NCI-H1048 (cell line): ENCODE measurements at regions not wholly inside any gene's neighbourhood (a gene's known extent, or its start where the extent isn't known, plus 50 kb on each side); places are given as distances from the start of the nearest gene placed in this dataset.

ENCODE experiments used
- DNase-seq: peaks from one replicate; lab custom pipeline; 2025; lab: John Stamatoyannopoulos, UW

DNA sequence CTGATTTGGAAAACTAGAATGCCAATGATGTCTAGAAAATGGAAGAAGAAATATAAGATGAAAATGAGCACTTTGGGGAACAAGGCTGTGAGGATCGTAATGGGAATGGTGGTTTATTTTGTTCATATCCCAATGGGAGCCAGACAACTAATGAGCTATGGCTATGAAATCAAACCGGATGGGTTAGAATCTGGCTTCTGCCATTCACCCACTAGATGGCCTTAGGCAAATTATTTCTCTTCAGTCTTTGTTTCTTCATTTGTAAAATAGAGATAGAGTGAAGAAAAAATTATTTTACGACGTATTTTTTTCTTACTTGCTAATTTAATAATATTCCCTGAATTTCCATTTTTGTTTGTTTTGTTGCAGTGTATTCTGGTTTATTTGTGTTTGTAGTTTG, 572.1 kb upstream of the IGFBP3 start:
- DNase-seq: no peak

DNA sequence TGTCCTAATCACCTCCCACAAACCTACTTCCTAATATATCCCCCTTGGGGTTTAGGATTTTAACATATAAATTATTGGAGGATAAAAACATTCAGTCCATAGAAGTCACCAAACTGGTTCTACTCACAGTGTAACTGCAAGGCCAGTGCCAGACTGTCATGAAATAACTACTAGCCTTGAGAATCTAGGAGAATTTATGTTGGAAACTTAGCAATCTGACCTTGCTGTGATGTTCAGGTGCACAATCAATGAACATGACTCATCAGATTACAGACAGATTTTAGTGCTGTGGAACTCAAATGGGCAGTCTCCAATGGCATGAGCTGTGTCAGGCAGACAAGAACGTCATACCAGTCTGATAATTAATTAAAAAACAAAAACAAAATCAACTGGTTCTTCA, 571.4 kb upstream of the IGFBP3 start:
- DNase-seq: no peak

DNA sequence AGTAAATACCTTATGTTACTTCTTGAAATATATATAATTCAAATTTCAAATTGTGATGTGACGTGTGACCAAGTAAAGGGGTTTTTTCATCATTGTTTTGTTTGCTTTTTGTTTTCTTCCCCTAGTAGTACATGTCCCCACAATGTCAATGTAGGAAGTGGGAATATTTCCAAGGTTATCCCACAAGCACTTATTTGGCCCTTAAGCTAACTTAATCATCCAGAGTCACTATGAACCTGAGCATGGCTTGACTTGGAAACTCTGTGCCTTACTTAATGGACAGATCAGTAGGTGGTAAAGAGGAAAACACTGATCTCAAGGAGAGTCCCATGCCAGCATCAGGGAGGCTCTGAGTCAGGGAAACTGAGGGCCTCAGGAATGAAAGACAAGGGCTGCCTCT, 569.3 kb upstream of the IGFBP3 start:
- DNase-seq: no peak

DNA sequence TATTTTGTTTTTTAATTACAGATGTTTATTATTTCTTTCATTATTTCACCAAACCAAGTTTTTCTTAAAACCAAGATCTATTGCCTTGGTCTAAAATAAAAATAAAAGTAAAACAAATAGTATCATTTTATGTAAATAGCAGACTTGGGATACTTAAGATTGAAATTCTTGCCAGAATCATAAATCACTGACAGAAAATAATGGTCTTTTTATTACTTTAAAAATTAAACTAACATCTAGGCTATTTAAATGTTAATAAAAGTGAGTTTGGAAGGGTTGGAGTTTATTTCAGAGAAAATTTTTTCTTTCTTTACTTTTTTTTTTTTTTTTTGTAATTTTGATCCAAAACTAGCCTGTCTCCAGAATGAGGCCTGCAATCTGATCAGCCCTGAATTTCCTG, 568.0 kb upstream of the IGFBP3 start:
- DNase-seq: no peak

DNA sequence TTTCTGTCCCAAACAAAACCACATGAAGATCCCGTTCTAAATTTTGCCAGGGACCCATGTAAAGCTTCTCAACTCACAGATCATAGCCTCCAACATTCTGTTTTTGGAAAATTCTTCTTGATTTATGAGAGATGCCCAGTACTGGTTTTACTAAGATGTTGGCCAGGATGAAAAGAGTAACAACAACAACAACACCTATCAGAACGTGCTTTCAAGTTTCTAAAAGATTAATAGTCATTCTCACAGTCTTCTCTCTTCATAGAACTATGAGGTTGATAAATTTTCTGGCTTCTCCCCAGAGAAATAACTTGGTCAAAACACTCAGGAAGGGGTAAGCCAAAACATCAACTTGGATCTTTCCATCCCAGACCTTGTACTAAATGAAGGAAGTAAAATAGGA, 567.5 kb upstream of the IGFBP3 start:
- DNase-seq: no peak

DNA sequence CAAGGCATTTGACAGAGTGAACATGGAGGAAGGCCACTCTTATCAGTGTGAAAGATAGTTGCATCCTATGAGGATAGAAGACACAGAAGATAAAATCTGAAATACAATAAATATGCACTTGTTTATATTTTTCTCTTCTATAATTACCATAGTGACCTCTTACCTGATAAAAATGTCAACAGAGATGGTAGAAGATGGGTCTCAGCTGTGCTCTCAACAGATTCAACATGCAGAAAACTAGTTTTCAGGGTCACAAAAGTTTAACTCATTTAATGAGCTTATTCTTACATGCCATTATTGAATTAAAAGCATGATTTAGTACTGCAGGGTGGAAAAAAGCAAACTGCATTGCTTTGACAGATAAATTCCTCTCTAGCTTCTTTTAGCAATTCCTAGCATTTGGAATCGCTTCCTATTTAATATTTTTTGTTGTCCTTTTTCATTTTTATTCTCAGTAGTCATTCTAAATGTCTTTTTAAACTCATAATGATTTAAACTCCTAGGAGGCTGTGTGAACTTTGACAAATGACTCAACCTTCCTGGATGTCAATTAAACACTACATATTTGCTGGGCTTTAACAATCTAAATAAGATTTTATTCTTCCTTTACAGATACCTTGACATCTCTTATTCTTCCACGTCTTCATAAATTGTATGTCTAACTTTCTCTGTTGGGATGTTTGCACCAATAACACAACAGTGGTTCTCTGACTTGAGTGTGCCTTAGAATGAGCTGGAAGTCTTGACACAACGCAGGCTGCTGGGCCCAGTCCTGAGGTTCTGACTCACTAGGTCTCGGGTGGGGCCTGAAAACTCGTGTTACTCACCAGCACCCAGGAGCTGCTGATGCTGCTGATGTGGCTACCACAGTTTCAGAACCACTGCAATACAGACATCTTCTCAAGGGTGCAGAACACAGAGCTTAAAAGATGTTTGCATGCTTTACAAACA, 565.5 kb upstream of the IGFBP3 start:
- DNase-seq: no peak

DNA sequence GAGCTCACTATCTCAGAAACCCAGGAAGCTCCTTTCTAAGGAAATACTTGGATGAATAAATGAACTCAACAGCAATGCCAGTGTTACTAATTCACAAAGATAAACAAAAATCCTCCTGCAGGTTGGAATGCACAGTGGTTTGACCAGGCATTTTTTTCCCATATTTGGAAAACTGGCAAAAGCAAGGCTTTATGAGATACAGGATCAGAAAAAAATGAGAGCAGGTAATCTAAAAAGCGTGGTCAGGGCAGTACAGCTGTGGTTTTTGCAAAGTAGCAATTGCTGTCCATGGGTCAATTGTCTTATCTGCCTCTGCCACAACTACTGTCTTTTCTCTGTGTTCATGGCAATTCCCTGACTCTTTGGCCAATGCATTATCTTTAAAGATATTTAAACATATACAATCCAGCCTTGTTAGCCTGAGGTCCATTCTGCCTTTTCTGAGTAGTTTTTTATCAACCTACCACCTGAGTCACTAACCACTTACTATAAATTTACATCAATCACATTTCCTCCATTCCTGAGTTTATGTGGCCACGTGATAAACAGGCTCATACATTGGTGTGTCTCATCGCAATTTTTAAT, 564.5 kb upstream of the IGFBP3 start:
- no peak for DNase-seq

DNA sequence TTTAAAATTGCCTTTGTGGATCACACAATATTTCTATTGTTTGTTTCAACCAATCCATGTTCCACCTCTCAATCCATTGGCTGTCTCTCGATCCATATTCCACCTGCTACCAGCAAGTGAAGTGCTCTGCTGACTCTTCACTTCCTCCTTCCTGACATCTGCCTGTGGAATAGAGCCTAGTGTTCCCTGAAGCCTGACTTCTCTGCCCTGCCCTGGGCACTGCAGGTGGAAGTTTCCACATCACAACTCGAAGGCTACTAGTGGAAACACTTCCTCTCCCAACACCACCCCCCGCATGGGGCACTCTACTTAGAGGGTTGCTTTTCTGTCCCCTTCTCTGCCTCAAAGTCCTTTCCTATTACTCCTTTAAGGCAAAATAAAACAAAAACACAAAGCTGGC, 563.8 kb upstream of the IGFBP3 start:
- DNase-seq: no peak

DNA sequence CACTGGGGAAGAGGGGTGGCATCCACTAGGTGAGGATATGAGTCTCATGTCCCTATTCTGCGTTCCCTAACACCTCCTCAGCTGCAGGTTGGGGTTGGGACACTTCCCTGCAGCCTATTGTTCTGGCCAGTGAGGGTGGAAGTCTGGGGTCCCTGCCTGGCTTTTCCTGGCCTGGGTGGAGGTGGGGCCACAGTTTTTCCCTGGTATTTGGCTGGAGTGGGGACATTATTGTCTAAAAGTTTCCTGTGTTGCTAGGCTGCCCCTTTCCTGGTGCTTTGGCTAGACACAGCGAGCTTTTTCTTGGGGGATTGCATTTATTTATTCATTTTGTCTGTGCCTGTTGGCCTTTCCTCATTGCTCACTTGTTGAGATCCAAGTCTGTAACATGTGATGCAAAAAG, 559.5 kb upstream of the IGFBP3 start:
- DNase-seq: no peak

DNA sequence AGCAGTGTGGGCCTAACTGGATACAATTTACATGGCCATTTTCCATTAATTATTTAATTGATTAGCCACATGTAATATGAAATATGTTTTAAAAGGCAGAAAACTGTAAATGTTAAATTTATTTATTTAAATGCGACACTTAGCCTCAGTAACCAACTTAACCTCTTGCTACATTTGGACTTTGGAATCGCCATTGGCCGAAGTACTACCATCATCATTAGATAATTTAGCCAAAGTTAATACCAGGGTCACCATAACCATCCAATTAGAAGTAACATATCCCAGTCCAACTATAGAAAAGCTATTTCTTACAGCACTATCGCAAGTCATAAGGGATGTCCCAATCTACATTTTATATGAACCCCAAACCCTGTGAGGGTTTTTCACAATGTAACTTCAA, 558.6 kb upstream of the IGFBP3 start:
- no peak for DNase-seq

DNA sequence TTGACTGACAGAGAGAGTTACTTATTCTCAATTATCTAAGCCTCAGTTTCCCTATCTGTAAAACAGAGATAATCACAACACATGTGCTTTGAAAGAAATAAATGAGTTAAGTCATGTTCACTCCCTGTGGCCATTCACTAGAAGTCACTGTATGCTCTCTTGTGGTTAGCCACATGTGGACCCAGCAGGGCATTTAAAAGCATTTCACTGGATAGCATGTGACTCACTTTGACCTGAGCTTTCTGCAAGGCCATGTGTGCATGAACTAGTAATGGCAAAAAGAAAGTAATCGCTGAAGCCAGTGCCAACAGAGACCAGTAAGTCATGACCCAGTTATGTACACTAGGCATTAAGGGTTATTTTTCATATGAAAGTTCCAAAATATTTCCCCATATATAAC, 557.0 kb upstream of the IGFBP3 start:
- DNase-seq: no peak

DNA sequence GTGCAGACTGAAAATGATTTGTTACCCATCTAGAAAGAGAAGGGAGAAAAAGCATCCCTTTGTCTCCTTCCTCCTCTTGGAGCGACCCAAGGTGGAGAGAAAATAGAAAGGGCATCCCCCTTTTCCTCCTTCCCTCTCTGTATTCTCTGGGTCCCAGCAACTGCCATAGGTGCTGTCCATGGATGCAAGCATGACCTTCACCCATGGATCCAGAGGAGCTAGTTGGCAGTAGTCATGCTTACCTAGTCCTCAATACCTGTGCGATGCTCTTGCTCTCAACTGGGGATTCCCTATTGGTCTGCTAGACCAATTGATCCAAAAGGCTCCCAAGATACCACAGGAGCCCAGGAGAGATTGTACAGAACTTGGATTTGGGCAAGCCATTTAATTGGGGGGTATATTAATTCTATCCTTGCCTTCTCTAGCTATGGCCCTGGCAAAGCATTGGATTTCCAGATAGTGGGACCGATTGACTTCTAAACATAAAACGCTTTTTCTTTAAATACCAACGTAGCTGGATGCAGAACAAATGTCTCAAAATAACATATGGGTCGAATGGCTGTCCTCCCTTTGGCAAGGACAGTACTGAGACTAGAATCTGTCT, 547.8 kb upstream of the IGFBP3 start:
- DNase-seq: no peak

DNA sequence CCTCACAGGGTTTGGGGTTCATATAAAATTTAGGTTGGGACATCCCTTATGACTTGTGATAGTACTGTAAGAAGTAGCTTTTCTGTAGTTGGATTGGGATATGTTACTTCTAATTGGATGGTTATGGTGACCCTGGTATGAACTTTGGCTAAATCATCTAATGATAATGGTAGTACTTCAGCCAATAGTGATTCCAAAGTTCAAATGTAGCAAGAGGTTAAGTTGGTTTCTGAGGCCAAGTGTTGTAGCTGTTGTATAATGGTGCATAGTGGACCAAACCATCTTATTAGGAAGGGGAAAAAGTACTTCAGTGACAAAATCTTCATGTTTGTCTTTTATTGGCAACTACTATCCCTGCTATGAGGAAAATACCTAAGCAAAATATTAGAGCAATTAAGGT, 542.1 kb upstream of the IGFBP3 start:
- no peak for DNase-seq

DNA sequence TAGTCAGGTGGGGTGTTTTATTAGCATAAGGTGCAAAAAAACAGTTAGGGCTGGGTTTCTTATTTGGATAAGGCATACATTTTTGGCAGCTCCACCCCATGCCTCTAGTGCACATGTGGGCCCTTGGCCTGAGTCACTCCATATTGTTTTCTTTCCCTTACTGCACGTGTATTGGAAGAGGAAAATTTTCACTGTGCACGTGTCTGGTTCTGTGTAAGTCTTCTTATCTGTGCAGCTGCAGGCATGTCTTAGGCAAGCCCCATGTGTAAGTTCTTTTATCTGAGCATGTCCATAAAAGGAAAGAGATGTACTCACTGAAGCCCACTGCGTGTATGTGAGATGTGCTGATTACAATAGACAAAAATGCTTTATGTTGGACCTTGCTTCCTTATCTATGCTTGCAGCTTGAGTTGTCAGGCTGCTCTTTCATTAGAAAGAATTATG, 540.3 kb upstream of the IGFBP3 start:
- no peak for DNase-seq

DNA sequence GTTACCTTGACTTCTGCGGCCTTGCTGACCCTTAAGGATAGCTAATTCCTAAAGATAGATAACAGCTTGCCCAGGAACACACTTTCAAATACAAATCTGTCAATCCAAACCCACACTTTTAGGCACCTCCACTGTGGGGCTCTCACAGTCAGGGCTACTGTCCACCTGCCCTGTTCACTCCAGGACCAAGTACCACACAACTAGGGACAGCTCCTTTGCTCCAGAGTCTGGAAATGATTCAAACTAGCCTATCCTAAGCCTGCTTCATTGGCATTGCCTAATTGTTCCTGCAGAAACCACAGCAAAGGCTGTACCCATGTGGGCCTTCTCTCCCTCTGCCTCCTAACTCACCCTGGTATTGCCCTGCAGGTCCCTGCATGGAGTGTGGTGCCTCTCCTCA, 538.9 kb upstream of the IGFBP3 start:
- no peak for DNase-seq

DNA sequence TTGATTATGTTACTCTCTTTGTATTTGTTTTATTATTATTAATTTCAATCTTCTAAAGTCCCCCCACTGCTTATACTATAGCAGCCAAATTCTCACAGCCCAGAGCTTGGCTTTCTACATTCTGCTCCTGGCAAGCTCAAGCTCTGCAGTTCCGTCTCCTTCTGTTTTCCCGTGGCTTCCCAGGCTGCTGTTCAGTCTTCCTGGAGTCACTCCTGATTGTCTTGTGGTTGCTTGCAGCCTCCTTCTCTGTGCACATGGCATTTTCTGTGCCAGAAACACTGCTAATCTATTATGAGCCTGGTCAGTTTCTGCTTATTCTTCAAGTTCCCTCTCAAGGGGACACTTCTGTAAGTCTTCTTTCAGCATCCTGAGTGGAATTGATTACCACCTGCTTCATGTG, 533.7 kb upstream of the IGFBP3 start:
- DNase-seq: no peak

DNA sequence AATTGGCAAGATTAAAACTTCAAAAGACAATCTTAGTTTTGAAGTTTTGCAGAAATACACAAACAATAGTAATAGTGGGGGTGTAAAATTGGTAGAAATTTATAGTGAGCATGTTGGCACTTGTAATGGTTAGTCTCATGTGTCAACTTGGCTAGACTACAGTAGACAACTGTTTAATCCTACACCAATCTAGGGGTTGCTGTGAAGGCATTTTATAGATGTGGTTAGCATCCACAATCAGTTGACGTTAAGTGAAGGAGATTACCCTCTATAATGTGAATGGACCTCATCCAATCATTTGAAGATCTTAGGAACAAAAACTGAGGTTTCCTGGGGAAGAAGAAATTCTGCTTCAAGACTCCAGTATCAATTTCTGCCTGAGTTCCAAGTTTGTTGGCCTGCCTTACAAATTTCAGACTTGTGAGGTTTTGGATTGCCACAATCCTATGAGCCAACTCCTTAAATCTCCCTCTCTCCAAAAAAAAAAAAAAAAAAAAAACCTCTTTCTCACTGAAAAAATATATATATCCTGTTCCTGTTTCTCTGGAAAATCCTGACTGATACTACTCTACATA, 531.6 kb upstream of the IGFBP3 start:
- no peak for DNase-seq

DNA sequence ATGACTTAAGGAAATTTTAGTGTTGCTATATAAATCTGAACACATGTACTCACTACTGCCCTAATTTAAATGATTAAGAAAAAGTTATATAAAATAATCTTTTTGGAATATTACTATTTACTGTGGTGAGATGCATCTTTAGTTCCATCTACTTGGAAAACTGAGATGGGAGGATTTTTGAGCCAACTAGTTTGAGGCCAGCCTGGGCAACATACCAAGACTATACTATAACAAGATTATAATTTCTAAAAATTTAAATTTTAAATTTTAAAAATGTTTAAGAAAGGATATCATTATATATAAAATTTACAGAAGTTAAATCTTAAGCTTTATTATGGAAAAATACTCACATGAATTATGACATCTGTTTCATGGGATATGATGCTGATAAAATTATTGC, 530.8 kb upstream of the IGFBP3 start:
- no peak for DNase-seq

DNA sequence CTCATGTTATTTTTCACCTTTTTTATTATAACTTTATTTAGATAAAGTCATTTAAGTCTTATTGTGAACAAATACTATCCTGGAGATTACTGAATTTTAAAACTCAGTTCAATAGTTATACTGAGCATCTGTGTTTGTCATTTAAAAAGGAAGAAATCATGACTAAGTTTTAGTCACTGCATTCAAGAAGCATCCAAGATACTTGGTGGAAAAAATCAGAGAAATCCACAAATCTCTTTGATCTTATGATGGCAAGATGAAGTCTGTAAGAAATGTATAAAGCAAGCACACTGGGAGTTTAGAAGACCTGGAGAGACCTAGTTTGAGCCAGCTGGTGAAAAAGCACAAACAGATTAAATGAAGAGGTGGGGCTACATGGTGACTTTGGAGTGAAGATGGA, 529.8 kb upstream of the IGFBP3 start:
- no peak for DNase-seq

DNA sequence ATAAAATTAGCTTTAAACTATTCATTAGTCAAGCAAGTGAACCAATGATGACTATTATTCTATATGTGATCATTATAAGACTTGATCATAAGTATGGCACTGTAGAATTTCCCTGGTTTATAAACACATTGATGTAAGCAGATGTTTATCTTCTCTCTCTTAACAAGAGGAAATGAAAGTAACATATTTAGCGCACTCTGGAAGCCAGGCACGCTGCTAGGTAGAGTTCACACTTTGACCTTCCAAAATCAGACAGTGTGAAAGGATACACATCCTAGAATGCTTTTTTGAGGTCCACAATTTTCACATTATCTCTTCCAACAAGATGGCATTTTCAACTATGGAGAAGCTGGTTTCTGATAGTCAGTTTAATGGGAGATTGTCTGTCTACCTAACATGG, 529.4 kb upstream of the IGFBP3 start:
- no peak for DNase-seq

DNA sequence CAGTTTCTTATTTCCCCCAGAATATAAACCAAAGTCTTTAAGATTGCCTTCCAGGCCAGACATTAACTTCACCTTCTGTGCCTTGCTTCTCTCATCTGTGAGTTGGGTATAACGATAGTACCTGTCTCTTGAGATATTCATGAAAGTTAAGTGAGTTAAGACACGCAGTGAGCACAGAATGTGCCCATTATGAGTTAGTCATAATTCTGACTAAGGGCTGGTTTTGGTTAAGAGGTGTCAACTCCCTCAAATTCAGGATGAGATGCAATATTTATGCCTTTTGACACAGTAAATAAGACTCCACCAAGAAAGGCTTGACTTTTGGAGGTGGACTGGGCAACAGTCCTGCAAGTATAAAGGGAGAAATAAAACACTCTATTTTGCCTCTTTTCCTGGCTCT, 528.7 kb upstream of the IGFBP3 start:
- DNase-seq: no peak

DNA sequence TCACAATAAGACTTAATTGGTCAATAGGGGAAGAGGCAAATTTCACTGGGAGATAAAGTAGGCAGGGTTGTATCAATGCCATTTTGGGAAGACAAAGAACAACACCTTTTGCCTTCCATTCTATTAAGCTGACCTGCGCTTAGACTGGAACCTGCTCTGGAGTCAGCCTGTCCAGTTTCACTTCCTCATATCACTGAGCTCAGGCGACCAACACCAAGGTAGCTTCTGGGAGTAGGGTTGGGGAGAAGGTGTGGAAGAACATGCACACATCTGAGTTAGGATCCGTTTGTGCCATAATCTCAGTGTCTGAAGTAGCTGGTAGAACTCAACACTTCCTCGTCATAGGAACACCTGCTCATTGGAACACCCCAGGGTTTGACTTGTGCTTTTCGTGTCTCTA, 527.4 kb upstream of the IGFBP3 start:
- no peak for DNase-seq

DNA sequence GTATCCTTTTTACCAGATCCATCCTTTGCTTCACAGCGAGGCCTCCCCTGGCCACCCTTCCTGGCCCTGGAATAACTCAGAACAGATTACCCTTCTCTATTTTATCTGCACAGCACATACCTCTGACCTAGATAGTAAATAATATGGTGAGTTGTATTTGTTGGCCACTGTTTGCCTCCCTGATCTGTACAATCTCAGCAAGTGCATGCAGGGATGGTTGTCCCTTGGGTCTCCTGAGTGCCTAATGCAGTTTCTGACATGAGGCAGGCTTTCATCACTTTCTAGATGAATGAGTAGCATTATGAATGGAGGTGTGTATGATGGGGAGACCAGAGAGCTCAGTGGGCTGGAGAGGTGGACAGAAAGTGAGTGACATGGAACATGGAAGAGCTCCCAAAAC, 525.1 kb upstream of the IGFBP3 start:
- no peak for DNase-seq
